NCI-H146 treated with DMSO at 0.1 percent for 48 hours (cell line): ENCODE measurements at regions not wholly inside any gene's neighbourhood (a gene's known extent, or its start where the extent isn't known, plus 50 kb on each side); places are given as distances from the start of the nearest gene placed in this dataset.

ENCODE experiments used
- DNase-seq: peaks from one replicate; lab custom pipeline; 2025; ENCODE audit not compliant: unreplicated experiment; lab: John Stamatoyannopoulos, UW

- no peak for DNase-seq
Measured at GRCh38 chr4:111635646-111636045, 509.6 kb upstream of the FAM241A start.

- no peak for DNase-seq
Measured at GRCh38 chr4:111636961-111637585, 508.2 kb upstream of the FAM241A start.

GRCh38 chr4:111639120-111639690 is 506.0 kb upstream of the FAM241A start:
- no peak for DNase-seq

GRCh38 chr4:111639876-111640275 is 505.4 kb upstream of the FAM241A start:
- no peak for DNase-seq

- DNase-seq: peak; percentile 4
Measured at GRCh38 chr4:111641813-111642579, 503.3 kb upstream of the FAM241A start.

- no peak for DNase-seq
Measured at GRCh38 chr4:111648056-111648455, 497.2 kb upstream of the FAM241A start.

GRCh38 chr4:111649308-111649707 is 495.9 kb upstream of the FAM241A start:
- no peak for DNase-seq

- DNase-seq: no peak
Measured at GRCh38 chr4:111650146-111650545, 495.1 kb upstream of the FAM241A start.

- no peak for DNase-seq
Measured at GRCh38 chr4:111650674-111651086, 494.6 kb upstream of the FAM241A start.

- DNase-seq: no peak
Measured at GRCh38 chr4:111652236-111652635, 493.0 kb upstream of the FAM241A start.

GRCh38 chr4:111652986-111653385 is 492.3 kb upstream of the FAM241A start:
- no peak for DNase-seq

- no peak for DNase-seq
Measured at GRCh38 chr4:111662496-111662895, 482.8 kb upstream of the FAM241A start.

GRCh38 chr4:111664308-111664945 is 480.8 kb upstream of the FAM241A start:
- no peak for DNase-seq

GRCh38 chr4:111666826-111667360 is 478.4 kb upstream of the FAM241A start:
- DNase-seq: no peak

GRCh38 chr4:111671756-111672155 is 473.5 kb upstream of the FAM241A start:
- DNase-seq: no peak

GRCh38 chr4:111675746-111676145 is 469.5 kb upstream of the FAM241A start:
- DNase-seq: no peak

- no peak for DNase-seq
Measured at GRCh38 chr4:111676533-111676932, 468.7 kb upstream of the FAM241A start.

GRCh38 chr4:111678479-111678878 is 466.8 kb upstream of the FAM241A start:
- no peak for DNase-seq

- no peak for DNase-seq
Measured at GRCh38 chr4:111678908-111679307, 466.3 kb upstream of the FAM241A start.

GRCh38 chr4:111681270-111681669 is 464.0 kb upstream of the FAM241A start:
- DNase-seq: no peak

GRCh38 chr4:111681751-111682150 is 463.5 kb upstream of the FAM241A start:
- DNase-seq: no peak

- no peak for DNase-seq
Measured at GRCh38 chr4:111685205-111685604, 460.0 kb upstream of the FAM241A start.
